Iris pigment epithelial cell (primary cell): ENCODE measurements at regions not wholly inside any gene's neighbourhood (a gene's known extent, or its start where the extent isn't known, plus 50 kb on each side); places are given as distances from the start of the nearest gene placed in this dataset.

ENCODE experiments used
- DNase-seq: peaks from one replicate; pipeline ENCODE4 v3.0.0-alpha.2; 2011; ENCODE audit warnings: low read depth

DNA sequence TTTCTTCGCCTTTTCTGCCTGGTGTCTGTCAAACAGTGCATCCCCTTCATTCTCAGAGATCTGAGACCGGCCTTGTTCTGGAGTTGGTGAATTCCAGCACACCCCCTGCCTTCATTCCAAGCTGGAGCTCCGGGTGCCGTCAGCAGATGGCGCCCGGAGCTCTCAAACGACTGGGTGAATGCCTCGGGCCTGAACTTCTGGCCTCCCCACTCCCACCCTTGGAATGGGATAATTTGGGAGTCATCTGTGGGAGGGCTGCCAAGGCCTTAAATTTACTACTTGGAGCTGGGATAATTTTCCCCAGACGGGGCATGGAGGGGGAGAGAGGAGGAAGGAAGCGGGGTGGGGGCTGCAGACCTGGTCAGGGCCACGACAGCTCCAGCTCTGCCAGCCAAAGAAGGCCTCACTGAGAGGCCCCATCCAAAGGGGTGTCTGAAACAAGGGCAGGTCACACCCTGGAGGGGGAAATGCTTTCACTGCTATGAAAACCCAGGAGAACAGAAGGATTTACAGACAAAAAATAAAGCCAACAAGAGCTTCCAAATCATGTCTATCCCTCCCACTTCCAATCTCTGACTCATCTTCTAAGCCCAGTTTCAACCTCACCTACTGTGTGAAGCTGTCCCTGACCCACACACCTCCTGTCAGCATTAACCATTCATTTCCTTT is 187.9 kb downstream of the OPA1 start:
- DNase-seq = peak; percentile 63

DNA sequence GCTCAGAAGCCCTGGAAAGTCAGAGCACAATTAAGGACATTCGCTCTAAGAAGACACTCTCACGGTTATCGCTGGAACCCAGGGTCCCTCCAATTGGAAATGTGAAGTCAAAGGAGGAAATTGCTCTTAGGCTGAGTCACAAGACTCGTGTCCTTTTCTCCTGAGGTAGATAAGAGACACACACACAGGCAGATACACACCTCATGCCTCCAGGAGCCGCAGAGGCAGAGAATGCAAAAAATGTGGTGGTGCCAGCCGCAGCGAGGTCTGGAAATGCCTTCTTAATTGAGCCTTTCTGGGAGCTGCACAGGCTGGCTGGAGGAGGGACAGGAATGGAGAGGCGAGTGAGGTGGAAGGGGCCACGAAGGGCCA is 189.3 kb downstream of the OPA1 start:
- peak; percentile 28 for DNase-seq

DNA sequence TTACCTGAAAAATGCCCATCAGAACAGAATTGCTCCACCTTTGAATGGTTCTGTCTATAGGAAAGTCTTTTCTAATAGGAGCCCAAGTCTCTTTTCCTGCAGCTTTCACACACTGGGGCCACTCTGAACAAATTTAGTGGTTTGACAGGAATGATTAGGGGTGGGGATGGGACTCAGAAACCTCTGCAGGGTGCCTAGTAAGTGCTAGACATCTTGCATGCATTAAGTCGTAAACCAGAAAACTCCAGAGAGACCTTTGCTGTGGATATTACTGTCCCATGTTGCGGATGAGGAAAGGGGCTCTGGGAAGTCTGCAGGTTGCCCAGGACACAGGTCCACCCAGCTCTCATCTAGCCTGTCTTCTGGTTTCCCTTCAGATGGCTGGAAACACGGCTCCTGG is 189.7 kb downstream of the OPA1 start:
- no peak for DNase-seq

DNA sequence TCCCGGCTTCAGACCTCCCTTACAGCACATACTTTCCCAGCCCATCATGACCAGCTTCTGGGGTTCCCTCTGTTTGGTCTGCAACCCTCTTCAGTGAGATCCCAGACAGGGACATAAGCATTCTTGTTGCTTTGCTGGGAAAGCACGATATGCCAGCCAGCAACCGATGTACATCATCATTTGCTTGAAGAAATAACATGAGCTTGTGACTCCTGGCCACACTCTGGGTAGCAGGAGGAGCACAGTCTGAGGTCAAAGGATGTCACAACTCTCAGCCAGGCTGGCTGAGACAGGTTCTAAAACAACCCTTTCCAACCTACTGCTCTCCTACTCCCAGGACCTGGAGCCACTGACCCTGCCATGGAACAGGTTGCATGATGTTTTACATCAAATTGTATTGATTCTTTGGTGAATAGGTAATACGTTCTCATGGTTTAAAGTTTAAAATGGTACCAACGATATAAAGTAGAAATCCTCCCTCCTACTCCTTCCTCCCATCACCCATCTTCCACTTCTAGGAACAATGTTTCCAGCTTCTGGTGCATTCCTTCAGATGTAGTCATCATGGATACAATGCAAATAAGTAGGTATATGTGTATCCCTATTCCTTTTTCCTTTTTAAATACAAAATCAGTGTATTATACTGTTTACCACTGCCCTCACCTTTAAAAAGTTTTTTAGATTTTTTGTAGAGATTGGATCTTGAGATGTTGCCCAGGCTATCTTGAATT is 190.3 kb downstream of the OPA1 start:
- peak; percentile 41 for DNase-seq

DNA sequence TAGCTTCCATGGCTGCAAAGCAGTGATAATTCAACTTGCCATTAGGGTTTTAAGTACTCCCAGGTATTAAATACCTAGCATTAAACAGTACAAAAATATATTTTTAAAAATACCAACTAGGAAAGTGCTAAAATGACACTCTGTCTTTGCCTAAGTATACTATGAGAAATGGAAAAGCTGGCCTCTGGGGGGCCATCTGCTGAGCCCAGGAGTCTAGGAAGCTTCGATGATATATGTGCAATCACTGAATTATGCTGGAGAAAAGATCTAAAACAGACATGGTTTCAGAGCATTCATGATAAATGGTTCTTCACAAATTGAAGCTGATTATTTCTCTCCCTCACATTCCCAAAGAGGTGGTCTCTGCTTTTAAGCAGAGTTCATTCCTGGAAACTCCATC is 191.8 kb downstream of the OPA1 start:
- no peak for DNase-seq

DNA sequence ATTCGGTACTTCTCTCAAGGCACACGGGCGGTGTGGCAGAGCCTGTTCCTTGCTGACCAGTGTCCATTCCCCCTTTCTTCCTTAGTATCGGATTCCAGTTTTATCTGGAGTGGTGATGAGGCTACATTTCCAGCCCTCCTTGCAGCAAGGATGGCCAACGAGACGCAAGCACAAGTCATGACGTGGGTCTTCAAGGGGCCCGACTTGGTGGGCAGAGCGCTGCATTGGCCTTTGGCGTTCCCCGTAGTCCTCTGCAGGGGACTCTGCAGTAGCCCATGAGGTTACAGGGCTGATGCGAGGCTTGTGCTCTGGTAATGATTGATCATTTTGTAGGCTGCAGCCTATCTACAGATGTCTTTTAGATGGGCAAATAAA is 194.5 kb downstream of the OPA1 start:
- DNase-seq = no peak

DNA sequence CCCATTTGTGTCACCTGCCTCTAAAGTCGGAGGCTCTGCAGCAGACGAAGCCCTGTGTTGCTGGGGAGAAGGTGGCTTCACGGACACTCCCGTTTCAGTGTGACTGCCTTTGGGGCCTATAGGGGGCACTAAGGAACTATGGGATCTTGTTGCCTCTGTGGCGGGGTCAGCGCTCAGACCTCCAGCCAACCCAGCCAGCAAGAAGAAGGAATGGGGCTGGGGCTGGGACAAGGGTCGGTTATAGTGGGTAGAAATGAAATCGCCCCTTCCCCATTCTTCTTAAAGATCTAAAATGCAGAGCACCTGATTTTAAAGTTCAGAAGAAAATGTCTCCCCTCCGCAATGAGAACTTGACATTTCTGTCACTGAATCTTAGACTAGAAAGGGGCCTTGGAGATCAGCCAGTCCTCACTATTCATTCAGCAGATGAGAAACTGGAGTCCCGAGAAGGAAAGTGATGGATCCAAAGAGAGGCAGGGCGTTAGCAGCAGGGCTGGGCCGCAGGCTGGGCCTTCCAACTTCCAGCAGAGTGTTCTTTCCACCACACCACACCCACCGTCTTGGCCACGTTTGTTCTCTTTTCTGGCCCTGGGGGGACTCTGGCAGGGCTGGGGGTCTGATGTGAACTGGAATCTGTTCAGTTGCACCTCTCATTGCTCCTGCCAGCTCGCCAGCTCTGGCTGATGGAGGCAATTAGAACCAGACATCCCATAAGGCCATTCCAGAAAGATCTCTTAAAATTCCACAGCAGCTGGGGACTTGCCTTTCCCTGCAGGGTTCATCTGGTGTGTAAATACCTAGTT is 195.4 kb downstream of the OPA1 start:
- peak; percentile 64 for DNase-seq

DNA sequence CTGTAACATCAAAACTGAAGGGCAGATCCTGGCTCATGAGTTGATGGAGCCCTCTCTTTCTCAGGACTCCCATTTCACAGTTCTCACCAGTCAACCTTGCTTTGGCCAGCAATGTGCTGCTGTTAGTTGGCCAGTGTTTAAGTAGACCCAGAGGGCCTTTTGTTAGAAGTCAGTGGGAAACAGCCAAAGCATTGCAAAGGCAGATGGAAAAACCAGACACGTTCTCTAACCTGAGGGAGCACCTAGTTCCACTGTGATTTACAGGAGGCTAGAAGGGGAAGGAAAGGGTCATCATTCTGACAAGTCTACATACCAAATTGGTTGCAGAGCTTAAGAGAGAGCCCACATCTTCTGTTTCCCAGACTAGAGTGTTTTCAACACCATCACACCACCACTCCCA is 196.4 kb downstream of the OPA1 start:
- no peak for DNase-seq

DNA sequence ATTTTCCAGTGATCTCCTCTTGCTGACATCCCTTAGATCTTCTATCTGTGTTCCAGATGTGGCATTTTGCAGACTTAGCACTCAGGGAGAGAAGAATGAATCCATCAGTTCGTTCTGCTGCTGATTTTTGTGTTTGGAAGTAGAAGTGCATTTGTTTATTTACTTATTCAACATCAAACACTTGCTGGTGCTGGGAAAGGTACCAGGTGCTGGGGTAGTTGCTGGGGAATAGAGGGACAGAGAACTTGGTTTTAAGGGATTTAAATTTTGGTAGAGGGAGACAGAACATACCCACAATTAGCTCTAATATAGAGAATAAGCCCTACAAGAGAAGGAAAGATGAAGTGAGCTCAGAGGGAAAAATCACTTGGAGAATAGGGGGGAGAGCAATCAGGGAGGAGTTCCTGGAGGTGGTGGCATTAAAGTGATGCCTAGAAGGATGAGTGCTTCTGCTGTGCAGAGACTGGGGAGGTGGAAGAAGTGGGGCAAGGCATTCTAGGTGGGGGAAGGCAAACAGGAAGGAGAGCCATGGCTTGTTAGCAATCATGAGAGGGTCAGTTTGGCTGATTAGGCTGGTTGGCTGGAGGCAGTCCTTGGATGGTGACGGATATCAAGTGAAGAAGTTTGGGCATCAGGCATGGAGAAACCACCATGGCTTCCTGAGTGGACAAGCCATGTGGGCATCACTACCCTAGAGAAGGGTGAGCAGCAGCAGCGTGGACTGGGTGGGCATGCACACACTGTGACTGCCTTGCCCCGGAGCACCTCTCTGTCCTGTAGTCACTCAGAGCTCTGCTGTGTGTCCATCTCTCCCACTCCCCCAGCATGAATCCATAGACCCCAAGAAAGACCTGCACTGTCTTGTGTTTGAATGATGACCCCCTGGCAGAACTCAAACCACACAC is 197.3 kb downstream of the OPA1 start:
- DNase-seq = no peak

DNA sequence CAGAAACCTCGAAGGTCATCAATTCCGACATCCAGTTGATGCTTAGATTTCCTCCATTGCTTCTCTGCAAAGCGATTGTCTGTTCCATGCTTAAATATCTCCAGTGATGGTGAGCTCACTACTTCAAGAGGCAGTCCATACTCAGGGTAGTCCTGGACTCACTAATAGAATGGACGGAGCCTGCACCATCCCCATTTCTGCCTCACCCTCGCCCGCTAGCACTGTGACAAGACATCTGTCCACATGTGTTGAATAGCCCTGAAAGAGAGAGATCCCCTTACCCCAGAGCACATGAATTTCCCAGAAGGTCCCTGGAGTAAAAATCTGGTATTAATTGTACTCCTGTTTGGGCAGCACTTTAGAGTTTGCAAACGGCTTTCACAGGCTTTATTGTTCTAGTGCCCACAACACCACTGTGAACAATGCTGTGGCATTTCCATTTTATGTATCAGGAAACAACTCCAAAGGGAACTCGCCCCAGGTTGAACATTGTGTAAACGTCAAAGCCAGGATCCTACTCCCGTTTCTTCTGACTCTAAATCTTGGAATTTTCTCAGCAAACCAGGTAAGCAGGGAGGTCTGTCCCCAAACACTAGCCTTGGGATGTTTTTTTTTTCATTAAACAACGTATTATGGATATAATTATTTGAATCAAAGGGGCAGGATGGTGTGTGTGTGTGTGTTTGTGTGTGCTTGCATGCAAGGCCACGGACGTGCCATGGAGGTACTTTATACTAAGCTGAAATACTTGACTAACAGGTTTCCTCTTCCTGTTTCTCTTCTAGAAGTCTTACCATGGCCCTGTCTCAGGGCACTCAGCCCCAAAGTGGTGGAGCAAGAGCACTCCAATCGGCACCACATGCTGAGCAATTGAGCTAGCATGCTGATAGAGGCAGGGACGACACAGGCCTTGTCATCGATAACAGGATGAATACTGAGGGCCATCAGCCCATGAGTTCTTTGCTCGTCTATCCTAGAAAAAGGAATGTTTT is 198.3 kb downstream of the OPA1 start:
- DNase-seq = no peak

DNA sequence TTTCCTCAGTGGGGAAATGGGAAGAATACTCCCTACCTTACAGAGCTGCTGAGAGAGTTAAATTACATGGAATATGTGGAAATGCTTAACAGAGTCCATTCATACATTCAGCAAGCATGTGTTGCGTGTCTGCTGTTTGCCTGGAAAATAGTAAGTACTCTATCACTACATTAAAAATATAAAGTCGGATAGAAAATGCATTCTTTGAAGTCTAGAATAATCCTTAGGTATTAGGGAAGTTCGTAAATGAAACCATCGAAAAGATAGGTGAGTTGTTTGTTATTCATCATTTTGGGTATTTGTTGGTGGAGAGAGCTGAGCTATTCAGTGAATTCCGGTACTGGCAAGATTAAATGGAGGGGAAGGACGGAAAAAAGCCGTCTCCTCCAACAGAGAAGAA is 200.1 kb downstream of the OPA1 start:
- no peak for DNase-seq

DNA sequence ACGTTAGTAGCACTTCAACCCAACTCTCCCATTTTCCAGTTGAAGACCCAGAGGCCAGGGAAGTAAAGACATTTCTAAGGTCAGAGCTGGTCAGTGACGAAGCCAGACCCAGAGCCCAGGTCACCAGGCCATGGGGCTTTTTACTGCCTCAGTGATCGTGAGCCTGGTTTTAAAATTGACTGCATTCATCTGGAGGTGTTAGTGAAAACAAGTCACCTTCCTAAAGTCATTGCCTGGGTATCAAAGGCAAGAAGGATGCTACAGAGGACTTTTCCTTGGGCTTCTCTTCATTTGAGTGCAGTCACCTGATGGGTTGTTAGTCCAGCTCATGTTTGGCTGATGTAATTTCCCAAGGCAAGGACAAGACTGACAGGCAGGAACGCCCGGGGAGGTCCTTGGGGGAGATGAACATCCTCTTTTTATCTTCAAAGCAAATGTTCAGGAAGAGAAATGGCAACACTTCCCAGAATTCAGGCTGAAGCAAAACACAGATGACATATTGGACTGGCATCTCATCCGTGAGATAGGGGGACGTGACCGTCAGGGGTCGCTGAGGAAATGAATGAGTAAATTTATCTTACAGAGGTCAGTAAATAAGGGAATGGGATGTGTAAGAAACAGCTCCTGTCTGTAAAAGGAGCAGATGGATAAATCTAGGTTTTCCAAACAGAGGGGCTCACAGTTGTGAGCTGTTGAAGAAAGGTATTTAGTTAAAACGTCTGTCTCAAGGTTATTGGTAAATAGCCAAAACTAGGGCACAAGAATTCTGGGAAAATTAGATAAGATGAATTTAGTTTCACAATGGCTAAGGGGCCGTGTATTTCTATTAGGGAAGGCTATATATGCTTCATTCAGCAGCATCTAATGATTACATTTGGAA is 201.2 kb downstream of the OPA1 start:
- DNase-seq = peak; percentile 43

DNA sequence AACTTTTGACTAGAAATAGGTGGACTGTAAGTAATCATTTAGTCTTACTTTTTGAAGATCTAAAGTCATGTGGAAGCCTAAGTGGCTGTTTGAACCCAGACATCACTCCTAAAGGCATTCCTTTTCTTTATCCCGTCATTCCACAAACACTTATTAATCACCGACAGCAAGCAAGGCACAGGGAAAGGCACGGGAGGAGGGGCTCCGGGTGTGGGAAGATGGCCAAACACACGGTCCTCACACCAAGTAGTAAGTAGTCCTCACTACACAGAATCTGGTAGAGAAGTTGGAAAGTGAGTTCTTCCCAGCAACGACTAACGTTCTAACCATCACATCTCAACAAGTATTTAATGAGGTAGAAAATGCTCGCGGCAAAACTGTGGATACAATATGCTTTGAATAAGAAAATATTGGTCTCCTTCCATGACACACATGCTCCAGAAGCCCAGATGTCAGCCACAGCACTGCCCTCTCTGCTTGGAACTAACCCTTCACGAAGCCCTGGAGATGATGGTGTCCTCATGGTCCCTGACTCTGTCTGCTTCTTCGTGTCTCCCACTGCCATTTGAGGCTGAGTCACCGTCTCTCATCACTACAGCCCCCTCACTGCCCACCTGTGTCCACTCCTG is 202.2 kb downstream of the OPA1 start:
- DNase-seq = no peak

DNA sequence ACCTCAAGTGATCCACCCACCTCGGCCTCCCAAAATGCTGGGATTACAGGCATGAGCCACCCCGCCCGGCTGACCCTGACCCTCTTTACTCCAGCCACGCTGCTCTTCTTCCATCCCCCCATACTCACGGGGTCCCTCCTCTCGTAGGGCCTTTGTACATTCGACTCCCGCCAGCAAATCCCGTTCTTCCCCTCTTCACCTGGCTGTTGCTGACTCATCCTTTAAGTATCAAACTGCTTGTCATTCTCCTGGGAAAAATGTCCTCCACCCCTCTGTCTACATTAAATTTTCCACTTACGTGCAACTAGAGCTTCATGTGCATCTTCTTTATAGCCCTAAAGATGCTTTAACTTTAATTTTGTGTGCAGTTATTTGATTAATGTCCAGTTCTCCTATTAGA is 203.1 kb downstream of the OPA1 start:
- DNase-seq = no peak

DNA sequence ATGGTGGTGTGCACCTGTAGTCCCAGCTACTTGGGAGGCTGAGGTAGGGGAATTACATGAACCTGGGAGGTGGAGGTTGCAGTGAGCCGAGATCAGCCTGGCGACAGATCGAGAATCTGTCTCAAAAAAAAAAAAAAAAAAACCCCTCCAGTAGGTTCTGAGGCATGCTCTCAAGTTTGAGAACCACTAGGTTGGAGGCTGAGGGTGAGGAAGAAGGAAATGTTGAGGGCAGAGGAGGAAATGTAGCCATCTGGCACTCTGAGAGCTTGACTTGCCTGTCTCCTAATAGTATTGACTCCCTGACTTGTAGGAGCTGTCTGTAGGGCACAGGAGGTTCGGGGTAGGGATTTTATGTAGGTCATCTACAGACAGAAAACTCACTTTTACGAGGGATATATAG is 204.6 kb downstream of the OPA1 start:
- no peak for DNase-seq

DNA sequence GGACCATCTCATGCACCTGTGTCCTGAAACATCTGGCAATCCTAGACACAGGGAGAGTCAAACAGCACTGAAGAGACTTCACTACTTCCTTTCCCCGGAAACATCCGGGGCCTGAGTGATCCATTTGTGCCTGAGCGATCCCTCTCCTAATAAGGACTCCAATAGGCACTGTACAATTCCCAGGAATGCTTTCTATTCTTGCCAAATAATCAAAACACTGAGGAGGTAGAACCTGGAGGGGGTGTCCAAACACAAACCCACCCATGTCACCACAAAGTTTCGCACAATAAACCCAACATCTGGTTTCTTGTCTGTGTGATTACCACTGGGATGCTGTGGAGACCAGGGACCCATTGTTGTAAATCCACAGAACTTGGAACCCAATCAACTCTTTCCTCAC is 205.0 kb downstream of the OPA1 start:
- no peak for DNase-seq

DNA sequence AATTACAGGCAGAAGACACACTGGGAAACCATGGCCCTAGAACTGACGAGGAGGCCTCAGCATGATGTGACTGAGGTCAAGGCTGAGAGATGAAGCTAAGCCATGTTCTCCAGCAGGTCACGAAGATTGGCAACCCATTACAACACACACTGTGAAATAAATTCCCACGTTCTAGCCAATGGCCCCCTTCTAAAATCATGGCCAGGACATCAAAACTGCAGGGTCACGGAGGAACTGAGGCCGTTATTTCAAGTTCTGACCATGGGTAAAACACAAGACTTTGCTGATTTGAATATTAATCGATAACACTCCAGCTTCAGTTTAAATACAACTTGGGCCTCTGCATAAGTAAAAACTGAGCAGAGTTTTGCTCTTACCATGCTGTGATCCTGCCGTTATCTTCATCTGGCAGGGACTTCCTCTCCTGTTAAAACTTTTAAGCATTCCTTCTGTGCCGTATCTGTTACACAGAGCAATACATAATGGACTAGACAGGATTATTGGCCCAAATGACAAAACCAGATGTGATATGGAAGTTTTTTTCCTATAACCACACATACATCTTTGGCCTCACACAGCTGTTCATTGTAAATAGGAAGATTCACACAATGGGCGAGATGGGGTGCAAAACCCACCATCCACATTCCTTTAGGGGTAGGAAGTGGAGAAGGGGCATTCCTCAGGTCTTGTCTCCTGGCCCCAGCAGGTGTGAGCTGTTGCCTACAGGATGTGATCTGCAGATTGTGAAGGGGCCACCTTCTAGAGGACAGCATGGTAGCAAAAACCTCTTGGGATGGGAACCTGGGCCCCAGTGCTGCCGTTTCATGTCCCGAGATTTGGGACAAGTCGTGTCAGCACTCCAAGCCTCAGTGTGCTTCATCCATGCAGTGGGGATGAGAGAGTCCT is 207.4 kb downstream of the OPA1 start:
- no peak for DNase-seq

DNA sequence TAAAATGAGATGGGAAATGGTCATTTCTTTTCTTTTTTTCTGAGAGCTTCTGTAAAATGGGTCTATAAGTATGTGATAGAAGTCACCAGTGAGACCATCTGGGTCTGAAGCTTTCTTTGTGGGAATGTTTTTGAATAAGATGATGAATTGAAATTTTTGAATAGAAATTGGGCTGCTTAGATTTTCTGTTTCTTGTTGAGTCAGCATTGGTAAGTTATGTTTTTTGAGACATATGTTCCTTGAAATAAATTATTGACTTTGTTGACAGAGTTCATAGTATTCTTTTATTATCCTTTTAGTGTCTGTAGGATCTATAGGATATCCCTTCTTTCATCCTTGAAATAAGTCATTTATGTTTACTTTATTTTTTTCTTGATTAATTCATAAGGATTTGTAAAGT is 208.1 kb downstream of the OPA1 start:
- DNase-seq = no peak
